Stimulated activated CD8-positive, alpha-beta memory T cell treated with anti-CD3 and anti-CD28 coated beads, Interleukin-15, amount 100 ng/mL, for 48 hours (primary cell): ENCODE measurements at regions not wholly inside any gene's neighbourhood (a gene's known extent, or its start where the extent isn't known, plus 50 kb on each side); places are given as distances from the start of the nearest gene placed in this dataset.

Experiments used
- DNase-seq, 2 donors: peaks; one replicate each; pipeline ENCODE4 v3.0.0-alpha.2; 2020; ENCODE audit warnings: low read depth in 2 of 2

DNA sequence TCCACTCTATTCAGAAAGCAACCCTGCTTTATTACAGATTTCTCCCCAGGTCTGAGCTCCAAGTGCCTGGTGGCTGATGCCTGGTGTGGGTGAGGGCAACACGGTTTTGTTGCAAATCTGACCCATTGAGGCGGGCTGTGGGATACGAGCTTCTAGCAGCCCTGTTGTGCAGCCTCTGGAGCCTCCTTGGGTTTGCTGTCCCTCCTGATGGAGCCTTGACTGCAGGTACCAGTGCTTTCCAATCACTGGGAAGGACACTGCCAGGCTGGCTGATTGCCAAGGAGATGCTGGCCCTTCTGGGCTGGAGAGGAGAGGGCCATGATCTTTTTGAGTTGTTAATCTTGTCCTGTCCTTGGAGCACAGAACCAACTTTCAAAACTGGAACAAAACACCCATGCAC lies 151.0 kb upstream of the RGMA start:
- DNase-seq, result no peak

DNA sequence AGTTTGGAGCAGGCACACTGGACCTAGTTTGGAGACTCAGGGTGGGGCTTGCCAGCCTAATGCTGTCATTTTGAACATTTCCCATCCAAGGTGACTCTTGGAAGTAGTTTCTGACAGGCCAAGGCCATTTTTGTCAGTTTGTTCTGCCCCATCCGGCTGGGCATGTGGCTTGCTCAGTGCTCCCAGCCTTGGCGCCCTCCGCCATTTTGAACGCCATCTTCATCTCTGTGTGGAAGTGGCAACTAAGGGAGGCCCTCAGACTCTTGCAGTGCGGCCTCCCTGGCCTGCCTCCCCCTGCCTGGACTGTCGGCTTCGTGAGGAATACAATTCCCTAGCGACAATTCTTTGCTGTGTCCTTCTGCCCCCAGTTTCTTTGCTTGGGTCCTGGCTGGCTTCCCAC lies 150.6 kb upstream of the RGMA start:
- no peak for DNase-seq

DNA sequence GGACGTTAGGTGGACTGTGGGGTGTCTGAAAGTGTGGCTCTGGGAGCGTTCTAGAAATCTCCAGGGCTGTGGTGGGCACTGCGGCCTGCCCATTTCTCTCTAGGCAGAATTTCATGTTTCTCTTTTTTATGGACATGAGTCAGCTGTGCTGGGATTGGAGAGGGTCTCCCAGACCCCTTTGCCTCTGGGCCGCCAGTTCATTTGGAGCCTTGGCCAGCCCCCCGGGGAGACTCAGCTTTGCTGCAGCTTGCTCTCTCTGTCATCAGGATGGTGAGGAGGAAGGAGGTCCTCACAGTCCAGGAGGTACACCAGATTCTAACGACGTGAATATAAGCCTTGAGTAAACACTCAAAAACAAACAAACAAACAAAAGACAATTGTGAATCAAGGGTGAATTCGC lies 149.6 kb upstream of the RGMA start:
- DNase-seq, result no peak

DNA sequence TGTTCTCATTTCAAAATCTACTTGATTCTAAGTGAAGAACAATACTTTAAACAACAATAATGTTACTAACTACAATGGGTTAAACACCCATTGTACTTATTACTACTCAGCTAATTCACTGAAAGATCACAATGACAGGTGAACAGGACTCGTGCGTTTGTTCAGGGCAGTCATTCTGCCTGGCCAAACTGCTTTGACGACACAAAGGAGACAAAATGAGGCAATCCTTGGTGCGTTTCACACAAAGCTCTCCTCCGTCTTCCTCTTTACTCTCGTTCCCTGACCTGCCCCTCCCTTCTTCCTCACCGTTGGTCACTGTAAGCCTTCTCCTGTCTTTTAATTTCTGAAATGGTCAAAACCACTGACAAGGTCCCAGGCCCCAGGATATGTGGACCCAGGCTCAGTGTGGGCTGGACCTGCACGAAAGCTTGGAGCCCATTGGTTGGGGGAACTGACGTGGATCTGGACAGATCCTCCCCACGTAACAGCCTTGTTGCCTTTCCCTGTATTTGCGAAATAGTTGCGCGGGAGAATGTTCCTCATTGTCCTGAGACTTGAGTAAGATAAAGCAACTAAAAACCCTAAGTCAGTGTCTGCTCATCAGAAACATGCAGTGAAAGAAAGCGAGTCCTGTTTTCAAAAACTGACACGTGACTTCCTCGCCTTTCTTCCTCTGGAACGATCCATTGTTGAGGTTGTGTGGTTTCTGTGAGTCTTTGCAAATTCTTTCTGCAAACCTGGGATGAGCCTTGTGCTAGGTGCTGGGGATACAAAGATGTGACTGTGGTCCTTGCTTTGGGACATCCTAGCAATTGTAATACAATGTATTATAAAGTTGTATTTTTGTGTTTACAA lies 147.1 kb upstream of the RGMA start:
- DNase-seq, result no peak

DNA sequence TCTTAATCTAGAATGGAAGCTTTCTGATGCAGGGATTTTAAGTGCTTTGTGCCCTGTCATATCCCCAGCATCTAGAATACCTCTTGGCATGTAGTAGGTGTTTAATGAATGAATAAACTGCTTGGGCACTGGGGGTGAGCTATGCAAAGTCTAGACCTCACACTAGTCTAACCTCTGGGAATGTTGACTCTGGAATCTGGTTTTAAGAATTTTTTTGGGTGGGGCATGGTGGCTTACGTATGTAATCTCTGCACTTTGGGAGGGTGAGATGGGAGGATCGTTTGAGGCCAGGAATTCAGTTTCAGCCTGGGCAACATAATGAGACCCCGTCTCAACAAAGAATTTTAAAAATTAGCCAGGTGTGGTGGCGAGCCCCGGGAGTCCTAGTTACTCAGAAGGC lies 146.3 kb upstream of the RGMA start:
- no peak for DNase-seq

DNA sequence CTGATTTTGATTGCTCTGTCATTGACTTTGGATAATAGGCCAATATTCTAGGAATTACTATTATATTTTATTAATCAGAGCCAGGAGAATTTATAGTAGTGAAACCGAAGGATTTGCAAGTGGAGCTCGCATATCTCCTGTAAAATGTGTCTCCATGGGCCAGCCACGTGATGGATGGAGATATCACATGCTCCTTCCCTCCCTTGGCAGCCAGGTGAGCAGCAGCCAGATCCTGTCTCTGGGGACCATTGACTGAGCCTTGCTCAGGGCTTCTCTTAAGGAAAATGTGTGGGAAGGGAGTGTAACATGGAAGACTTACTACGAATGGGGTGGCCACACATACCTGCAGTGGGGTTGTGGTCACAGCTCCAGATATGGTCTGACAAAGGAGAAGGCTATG lies 144.7 kb upstream of the RGMA start:
- DNase-seq, result no peak

DNA sequence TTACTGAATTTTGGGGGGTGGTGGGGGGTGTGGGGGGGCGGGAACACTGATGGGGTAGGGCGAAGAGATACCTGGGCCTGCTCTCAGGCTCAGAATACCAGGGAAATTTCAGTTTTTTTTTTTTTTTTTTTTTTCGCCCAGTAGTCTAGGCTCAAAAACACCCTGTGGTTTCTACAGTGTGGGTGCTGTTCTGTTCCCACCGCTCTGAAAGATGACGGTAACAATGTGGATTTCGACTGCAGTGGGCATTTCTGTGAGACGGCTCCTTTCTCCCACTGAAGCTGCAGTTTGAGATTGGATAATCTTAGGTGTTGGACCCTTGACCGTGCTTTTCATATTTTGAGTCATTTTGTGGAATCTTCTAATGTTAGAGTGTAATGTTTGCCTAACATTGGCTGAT lies 143.8 kb upstream of the RGMA start:
- no peak for DNase-seq

DNA sequence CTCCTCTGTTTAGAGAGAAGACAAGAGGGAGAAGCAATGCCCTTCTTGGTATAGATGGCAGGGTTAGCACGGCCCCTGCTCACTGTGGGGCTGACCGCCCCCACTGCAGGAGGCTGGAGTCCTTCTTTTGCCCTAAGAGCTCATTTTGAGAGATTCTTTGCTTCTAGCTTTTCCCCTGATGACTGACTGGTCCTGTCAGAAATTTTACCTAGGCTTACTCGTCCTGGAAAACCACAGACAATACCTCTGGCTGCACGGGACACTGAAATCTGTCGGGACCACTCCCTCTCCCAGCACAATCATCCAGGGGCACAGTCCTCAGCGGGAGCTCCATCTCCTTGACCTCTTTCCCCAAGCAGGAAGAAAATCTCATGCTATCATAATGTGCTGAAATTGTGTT lies 143.0 kb upstream of the RGMA start:
- DNase-seq, result no peak

DNA sequence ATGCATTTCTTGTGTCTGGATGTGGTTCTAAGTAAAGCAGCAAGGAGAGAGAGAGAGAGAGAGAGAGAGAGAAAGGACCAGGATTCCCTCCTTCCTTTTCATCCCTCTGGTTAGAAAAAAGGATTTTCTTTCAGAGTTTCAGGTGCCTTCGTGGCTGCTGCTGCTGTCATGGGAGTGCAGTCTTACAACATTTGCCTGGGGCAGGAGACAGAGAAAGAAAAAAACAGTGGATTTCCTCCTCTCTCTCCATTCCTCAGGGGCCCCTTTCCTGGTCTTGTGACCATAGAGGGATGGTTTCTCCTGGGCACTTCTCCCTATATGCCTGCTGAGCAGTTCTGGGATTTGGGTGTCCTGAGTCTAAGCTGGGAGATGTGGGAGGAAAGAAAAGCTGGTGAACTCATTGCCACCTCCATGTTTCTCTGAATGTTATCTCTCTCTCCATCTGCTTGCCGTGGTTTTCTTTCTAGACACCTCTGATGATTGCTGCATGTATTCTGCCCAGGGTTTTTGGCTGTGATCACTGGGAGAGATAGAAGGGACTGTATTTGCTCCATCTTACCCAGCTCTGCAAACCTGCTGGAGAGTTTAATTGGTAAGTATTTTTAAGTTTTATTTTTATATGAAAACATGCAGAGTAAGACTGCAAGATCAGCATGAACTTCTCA lies 142.4 kb upstream of the RGMA start:
- no peak for DNase-seq

DNA sequence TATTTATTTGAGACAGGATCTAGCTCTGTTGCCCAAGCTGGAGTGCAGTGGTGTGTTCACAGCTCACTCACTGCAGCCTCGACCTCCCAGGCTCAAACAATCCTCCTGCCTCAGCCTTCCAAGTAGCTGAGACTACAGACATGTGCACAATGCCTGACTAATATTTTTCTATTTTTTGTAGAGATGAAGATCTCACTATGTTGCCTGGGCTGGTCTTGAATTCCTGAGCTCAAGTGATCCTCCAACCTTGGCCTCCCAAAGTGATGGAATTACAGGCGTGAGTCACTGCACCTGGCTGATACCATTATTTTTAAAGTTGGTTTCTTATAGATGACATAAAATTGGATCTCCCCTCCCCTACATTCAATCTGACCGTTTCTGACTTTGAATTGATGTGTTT lies 139.5 kb upstream of the RGMA start:
- DNase-seq, result no peak

DNA sequence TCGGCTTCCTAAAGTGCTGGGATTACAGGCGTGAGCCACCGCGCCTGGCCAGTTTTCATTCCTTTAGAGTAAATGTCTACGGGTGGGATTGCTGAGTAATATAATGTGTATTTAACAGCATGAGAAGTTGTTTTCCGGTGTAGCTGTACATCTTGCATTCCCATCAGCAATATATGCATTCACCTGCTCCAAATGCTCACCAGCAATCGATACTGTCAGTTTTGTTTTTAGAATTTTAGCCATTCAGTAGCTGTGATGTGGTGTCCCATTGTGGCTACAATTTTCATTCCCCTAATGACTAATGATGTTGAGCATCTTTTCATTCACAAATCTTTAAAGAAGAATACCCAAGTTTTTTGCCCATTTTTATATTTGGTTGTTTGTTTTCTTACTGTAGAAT lies 134.8 kb upstream of the RGMA start:
- DNase-seq, result no peak

DNA sequence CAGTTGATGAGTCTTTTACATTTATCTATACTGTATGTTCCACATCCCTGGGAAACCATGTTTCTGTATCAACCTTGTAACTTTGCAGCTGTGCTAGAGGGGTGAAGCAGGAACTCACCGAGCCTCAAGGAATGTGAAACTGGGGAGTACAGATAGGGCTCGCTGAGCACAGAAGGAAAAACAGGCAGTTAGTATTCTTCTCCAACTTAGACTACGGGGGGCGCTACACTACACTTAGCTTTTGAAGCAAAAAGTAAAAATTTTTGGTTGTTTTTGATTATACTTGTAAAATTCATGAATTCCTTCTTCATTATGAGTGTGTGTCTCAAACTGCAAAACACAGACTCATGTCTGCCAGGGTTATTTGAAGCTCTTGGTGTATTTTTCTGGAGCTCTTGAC lies 132.7 kb upstream of the RGMA start:
- DNase-seq, result no peak

DNA sequence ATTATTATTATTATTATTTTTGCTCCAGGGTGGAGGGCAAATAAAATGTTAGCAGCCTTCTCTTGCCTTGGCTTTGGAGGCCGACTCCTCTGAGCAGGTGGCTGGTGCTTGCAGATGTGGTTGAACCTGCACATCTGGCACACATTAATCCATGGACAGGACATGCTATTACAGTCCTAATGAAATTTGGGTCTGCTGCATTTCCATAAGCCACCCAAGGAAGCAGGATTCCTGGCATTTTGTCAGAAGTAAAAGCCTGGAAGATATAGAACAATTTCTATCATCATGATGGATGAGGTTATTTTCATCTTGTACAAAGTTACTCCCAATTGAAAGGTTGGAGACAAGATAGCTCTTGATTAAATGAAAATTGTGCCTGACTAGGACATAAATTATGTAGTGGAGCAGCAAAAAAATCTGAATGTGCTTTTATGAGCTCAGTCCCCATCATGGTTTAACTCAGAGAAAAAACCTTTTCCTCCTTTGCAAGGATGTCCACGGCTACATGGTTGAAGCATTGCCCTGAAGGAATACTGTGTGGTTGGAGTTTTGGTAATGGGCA lies 130.9 kb upstream of the RGMA start:
- no peak for DNase-seq

DNA sequence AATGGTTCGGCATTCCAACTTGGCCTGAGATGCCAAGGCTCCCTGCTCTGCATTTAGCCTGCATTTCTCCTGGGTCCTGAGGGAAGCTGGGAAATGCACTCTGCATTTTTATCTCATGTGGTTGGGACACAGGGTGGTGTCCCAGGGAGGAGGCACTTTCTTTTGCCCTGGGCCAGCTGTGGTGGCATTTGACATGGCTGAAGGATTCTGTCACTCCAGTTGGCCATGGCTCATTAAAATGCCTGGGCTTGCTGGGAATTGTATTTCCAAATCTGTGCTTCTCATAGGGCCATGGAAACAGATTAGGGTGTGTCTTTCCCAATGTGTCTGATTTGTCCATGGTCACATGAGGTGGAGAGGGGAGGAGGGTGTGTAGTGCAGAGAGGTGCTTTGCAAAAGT lies 128.3 kb upstream of the RGMA start:
- no peak for DNase-seq

DNA sequence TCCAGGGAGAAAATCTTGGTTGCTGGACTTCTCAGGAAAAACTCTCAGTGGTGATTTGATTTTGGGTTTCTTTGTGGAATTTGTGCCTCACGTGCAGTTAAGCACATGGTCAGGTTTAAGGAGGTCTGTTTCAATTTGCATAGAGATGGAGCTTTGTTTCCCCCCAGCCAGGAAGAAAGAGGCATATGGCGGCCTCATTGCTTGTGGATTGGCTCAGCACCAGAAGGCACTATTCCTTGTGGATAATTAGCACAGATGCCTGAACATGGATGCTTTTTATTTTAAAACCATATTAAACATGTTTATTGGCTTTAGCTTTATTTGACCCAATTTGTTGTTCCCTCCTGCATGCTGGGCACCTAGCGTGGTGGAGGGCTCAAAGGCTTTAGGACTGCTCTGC lies 125.1 kb upstream of the RGMA start:
- DNase-seq, result no peak

DNA sequence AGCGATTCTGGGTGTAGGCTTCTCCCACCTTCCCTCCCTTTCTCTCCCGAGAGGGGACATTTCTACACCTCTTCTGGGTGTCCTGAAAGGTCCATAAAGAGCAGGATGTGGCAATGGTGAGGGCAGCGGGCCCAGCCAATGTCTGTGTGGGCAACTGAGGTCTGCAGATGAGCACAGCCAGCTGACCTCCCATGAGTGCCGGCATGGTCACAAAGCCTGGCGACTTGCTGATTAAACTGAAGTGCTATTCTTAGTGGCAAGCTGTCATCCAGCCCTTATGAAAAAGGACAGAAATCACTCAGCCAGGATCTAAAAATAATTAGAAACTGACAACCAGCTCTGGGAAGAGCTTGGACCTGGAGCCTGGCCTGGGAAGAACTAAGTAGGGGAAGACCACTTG lies 124.3 kb upstream of the RGMA start:
- DNase-seq, result no peak

DNA sequence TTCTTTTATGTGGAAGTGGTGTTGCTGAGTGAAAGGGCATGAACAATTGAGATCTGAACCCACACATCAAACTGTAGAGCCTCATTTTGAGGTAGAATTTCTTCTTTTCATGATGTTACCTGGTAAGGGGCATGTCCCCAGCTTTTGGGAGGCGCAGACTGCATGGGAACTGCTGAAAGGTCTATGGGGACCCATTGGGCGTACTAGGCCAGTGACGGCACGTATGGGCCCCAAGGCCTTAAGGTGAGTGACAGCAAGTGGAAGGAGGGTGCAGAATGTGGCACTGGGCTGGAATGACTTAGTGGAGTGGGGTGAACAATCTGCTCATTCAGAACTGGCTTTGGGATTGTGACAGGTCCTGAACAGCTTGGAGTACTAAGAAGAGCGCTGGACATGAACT lies 123.6 kb upstream of the RGMA start:
- no peak for DNase-seq

DNA sequence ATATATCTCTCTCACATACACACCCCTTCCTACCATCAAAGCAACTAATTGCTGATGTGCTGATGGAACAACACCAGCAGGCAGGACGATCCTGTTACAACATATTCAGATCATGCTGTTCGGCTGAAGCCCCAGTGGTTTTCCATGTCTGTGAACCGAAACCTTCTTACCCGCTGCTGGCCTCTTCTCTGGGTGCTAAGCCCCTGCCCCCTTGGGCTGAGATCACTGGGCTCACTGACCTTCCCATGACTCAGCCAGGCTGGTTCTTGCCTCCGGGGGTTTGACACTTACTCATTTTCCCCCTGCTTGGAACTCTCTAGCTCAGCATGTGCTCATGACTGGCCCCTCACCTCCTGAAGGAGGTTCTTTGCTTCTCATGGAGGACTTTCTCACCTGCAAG lies 122.0 kb upstream of the RGMA start:
- DNase-seq, result no peak

DNA sequence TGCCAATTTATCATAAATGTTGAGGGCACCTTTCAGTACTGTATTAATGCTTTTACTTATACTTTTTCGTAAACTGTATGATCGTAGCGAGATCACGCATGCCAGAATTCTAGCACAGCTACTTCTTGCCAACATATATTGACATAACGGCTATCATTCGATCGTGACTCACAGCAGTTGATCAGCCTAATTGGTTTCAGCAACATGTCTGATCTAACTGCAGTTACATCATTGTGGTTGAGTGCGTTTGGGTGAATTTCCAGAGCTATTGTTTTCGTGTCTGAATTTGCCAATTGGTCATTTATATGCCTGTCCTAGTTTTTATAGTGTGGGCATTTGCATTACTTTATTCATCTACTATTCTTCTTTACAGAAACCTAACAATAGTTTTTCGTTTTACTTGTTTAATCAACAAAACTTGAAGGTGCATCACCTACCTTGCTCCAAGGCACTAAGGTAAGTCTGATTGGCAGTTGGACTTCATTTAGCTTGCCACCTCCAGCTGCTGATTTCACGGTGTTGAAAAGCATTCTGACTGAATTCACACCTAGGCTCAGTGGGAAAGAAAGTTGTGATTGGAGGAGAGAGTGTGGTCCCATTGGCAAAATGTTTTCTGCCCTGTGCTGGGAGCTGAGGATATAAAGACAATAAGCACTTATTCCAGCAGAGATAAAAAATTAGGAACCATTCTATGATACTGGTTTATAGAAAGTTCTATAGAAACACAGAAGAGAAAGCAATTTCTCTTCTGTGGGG lies 120.9 kb upstream of the RGMA start:
- no peak for DNase-seq

DNA sequence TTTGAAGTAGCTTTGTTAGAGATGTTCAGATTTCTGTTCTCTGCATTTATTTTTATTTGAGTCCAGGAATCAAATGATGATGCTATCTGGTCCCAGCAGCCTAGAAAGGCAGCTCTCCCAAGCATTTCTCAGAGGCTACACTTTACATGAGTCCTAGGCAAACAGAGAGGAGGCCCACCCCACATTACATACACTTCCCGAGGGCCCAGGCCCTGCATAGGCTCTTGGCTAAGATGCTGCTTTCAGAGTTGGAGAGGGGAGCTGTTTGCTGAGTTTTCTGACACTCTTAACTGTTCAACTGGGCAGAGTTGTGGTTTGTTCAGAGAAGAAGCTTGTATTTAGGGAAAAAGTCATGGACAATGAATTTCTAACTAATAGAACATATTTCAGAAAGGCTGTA lies 117.9 kb upstream of the RGMA start:
- DNase-seq, result no peak

DNA sequence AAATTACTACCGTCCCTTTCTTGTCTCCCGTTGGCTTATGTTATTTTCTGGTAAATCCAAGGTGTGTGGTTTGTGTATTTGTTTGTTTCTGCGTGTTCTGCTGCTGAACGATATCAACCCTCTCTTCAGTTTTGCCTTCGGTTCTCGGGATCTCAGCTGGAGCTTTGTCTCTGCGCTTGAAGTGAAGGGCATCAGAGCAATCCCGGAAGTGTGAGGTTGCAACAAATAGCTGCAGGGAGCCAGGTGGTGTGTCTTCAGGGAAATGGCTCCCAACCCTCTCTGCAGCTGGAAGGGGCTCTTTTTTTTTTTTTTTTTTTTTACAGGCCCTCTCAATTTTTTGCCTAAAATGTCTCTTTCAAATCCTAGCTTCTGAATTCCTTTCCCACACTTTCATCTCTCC lies 116.4 kb upstream of the RGMA start:
- DNase-seq, result no peak

DNA sequence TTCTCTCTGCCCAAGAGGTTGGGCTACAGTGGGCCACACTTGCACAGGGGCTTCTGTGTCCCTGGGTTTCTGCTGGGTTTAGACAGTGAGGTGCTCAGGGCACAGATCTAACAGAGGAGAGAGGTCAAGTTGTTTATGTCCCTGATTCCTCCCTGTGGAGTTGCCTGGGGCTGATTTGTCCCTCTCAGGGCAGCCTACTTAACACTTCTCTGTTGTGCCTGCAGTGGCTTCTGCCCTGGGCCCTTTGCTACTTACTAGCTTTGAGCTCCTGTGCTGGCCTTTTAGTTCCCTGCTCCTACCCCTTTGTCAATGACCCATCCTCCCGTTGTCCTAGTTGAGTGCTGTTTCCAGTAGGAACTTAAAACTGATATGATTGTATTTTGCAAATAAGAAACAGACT lies 114.0 kb upstream of the RGMA start:
- no peak for DNase-seq

DNA sequence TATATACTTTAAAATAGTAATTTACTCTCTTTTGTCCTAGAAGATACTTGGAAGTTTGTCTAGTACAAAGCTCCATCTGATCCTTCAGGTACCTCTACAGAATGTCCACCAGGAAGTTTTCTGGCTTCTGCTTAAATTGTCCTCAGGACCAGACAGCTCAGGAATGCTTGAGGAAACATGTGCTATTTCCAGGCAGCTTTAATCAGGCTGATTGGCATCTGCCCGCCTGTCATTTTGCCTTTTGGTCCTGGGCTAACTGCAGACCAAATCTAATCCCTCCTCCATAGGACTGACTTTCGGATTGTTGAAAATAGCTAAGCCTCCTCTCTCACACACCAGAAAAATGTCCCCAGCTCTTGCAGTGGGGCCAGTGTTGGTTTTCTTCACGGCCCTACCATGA lies 113.4 kb upstream of the RGMA start:
- no peak for DNase-seq
